HUDEP-2 (cell line): ENCODE measurements at regions not wholly inside any gene's neighbourhood (a gene's known extent, or its start where the extent isn't known, plus 50 kb on each side); places are given as distances from the start of the nearest gene placed in this dataset.

Experiments used
- DNase-seq, 76 experiments: peaks; one replicate each; lab custom pipeline; 2025; ENCODE audit not compliant: unreplicated experiment in 76 of 76; lab: John Stamatoyannopoulos, UW

GRCh38 chr3:101095693-101096430 is 102.6 kb upstream of the ABI3BP start:
- DNase-seq: no peak

DNA sequence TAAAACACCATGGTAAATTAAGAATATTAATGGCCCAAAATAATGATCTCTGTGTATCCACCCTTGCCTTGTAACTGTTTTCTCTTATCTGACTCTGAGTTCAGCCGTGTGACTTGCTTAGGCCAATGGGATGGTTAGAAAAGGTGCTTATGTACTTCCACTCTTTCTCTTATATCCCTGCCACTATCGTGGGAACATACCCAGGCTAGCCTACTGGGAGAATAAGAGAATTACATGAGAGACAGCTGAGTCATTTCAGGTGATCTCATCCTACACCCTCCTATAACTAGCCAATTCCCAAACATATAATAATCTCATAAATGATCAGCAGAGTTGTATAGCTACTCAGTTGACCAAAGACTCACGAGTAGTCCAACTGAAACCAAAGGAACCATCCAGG is 98.3 kb upstream of the ABI3BP start:
- no peak for DNase-seq

DNA sequence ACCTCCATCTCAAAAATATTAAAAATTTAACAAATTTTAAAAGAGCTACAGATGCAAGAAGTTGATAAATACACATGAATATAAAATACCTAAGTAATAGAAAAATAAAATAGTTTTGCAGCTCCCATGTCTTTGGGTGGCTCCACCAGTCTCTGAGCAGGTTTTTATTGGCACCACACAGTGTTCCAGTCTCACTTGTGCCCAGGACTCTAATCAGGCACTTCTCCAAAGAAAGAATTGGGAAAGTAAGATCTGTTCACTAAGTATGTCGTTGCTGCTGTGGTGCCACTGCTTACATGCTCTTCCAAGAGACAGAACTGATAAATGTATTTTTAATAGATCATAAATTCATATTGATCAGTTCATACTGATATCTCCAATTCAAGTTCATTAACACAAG is 92.5 kb upstream of the ABI3BP start:
- DNase-seq: no peak

GRCh38 chr3:101084404-101084803 is 91.2 kb upstream of the ABI3BP start:
- DNase-seq: no peak

DNA sequence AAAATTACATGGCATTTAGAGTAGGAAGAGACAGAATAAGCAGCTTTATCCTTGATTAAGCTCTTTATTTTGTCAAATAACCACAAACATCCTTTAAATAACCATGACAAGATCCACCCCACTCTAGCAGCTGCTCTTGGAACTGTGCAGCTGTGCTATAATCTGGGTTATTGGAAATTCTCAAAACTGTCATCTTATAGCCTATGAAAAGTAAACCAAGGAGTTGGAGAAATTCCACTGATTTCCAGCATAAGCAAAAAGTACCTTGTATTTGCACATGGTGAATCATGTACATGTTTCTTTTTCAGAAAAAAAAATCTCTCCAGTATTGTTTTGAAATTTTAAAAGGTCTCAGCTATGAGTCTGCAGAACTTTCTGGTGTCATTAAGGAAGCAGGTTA is 88.8 kb upstream of the ABI3BP start:
- DNase-seq: no peak

DNA sequence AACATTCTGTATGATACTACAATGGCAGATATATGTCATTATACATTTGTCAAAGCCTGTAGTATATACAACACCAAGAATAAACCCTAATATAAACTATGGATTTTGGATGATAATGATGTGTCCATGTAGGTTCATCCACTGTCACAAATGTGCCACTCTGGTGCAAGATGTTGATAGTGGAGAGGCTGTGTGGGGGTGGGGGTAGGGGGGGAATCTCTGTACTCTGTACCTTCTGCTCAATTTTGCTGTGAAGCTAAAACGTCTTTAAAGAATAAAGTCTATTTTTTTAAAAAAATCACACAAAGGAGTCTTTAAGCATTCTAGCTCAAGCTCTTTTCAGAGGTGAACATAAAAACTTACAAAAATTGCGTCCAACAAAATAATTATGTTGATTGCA is 88.2 kb upstream of the ABI3BP start:
- no peak for DNase-seq

GRCh38 chr3:101077361-101078011 is 84.3 kb upstream of the ABI3BP start:
- DNase-seq: no peak

DNA sequence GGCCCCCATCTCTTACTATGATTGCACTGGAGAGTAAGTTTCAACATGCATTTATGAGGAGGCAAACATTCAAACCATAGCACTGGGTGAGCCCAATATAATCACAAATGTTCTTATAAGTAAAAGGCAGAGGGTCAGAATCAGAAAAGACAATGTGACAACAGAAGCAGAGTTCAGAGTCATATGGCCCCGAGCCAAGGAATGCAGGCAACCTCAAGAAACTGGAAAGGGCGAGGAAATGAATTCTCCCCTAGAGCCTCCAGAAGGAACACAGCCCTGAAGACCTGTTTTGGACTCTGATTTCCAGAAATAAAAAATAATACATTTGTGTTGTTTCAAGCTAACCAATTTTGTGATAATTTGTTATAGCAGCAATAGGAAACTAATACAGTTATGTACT is 81.3 kb upstream of the ABI3BP start:
- DNase-seq: no peak

GRCh38 chr3:101072300-101072699 is 79.1 kb upstream of the ABI3BP start:
- DNase-seq: no peak

DNA sequence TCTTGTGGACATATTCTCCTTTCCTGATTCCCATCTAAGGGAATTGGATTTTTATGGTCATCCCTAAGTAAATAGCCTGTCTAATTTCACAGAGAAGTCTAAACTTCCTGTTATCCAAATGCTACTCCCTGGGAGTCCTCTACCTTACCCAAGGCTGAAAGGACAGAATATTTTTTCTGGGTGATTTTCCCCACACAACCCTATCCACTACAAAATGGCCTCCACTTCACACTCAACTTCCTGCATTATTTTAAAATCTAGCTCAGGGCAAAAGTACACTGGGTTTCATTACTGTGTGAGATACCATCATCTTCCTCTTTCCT is 77.5 kb upstream of the ABI3BP start:
- no peak for DNase-seq

- peak in 45 of 76 experiments; percentile 1 to 65 (median 21) for DNase-seq
Measured at GRCh38 chr3:101069901-101070798, 76.9 kb upstream of the ABI3BP start.

DNA sequence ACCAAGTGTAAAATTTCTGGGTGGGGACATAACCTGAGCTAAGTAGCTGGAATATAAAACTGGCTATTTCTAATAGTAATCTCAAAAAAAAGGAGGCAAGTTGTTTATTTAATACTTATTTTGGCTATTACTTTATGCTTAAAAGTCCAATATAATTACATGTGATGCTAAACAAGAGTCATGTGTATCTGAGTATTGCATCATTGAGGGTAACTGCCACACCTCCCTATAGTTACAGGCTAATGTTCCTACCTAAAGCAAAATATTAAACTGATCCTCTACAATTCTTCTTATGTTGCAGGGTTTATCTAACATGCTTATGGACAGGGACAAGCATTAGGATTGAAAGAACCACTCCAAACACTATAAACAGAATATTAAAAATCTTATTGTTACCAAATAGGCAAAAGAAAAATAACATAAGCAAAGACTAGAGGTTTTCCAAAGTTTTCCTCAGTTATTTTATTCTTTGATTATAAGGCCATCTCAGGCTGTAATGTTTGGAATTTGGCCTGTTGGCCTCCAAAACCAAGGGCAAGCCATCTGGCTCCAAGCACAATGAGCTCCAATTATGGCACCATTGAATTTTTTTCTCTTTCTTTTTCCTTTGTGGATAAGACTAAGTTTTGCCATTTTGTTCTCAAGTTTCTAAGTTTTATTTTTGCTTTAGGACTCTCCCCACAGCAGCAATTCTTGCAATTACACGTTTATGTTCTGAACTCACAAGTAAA is 75.8 kb upstream of the ABI3BP start:
- no peak for DNase-seq

- DNase-seq: no peak
Measured at GRCh38 chr3:101066711-101067129, 73.5 kb upstream of the ABI3BP start.

DNA sequence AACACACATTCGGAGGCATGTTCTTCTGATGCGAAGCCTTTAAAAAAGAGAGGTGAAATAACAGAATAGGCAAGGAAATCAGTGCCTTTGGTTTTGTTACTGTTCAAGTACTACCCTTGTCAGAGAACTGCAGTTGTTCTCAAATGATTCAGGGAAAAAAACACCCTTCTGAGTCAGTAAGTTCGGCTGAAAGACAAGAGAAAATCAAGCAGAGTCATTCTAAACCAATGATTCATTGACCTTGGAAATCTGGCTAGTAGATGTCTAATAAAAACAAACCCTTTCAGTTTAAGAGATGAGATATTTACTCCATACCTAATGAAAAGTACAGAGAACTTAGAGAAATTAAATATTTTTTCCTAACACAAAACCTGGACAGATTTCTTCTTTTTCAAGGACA is 72.7 kb upstream of the ABI3BP start:
- no peak for DNase-seq

- DNase-seq: no peak
Measured at GRCh38 chr3:101063401-101063800, 70.2 kb upstream of the ABI3BP start.

- DNase-seq: no peak
Measured at GRCh38 chr3:101061312-101061711, 68.1 kb upstream of the ABI3BP start.

DNA sequence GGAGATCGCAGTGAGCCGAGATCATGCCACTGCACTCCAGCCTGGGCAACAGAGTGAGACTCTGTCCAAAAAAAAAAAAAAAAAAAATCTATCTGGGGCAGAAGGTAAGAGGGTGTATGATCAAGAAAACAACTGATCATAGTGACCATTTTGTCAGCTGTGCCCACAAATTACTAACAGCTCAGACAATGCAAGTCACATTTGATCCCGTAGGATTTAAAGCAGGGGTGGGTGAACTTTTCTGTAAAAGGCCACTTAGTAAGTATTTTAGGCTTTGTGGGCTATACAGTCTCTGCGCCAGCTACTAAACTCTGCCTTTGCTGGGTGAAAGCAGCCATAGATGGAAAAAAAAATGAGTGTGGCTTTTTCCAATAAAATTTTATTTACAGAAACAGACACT is 57.6 kb upstream of the ABI3BP start:
- no peak for DNase-seq

GRCh38 chr3:101050046-101050445 is 56.8 kb upstream of the ABI3BP start:
- no peak for DNase-seq

DNA sequence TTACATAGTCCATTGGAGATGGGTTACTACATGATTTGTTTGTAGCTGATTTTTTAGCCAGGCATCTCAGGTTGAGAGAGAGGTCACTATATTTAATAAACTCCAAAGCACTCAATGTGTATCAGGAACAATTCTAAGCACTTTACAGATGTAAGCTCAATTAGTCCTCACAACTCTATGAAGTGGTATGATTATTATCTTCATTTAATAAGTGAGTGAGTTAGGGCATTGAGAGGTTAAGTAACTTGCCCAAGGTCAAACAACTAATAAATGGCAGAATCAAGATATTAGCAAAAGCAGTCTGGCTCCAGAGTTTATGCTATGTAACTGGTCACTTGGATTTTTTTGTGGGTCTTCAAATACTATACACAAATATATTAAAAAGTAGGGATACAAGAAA is 56.3 kb upstream of the ABI3BP start:
- peak in 1 of 76 experiments; percentile 0 for DNase-seq

DNA sequence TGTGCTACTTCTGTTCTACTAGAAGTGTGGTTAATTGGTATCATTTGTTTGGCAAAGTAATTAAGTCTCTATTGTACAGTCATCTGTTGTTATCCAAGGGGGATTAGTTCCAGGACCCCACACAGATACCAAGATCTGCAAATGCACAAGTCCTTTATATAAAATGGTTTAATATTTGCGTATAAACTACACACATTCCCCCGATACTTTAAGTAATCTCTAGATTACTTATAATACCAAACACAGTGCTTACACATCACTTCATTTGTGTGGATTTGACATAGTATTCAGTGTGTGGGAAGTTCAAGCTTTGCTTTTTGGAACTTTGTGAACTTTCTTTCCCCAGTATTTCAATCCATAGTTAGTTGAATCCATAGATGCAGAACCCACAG is 50.5 kb upstream of the ABI3BP start:
- DNase-seq: no peak
